ENCODE measurements at regions not wholly inside any gene's neighbourhood (a gene's known extent, or its start where the extent isn't known, plus 50 kb on each side); places are given as distances from the start of the nearest gene placed in this dataset.

DNA sequence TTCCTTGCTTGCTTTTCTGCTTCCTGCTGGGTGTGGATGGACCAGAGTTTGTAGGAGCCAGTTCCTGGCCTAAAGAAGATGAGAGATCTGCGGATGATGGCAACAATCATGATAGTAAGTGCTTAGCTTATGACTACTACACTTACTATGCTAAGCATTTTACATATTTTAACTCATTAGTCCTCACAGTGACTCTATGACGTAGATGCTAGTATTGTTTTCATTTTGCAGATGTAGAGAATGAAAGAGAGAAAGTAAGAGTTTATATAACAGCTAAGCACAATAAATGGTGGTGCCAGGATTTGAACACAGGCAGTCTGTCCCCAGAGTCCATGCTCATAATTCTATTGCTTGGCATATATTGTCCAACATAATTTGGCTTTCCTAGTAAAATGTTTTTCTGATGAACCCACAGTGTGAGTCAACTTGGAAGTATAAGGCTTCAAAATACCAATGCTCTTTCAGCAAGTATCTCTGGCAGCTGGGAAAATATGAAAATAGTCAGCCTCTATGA lies 363.2 kb upstream of the DDHD1 start:
- peak; percentile 78 for DNase-seq (ENCODE audit: low read depth)

DNA sequence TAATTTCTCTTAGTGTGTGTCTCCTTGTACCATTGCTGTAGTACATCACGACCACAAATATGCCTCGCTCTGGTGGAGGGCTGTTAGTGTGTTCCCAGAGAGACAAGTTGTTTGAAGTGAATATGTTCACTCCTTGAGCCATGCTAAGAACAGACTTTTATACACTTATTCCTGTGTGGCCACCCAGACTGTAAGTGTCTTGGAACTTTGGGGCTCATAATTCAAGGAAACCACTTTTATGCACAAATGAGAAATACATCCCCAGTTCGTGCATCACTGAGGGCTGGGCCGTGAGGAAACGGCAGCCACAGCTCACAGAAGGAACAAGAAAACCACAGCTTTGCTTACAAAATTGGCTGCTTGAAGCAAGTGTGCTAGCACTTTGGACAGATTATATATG lies 362.2 kb upstream of the DDHD1 start:
- DNase-seq (ENCODE audit: low read depth), result no peak

DNA sequence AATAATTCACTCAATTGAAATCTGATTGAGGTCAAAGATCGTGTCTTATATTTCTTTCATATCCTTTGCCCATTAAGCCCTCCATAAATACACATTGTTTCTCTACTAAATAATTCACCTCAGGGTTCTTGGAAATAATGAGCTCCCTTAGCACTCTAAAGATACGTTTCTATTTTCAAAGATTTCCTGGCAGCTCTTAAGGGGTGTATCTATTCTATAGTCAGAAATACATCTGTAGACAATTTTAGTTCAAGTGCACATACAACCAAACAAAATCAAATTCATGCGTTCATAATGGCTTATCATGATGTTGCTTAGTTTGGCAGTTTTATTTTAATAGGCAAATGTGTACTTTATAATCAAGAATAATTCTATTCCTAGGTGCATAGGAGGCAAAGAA lies 361.1 kb upstream of the DDHD1 start:
- DNase-seq (ENCODE audit: low read depth), result no peak

DNA sequence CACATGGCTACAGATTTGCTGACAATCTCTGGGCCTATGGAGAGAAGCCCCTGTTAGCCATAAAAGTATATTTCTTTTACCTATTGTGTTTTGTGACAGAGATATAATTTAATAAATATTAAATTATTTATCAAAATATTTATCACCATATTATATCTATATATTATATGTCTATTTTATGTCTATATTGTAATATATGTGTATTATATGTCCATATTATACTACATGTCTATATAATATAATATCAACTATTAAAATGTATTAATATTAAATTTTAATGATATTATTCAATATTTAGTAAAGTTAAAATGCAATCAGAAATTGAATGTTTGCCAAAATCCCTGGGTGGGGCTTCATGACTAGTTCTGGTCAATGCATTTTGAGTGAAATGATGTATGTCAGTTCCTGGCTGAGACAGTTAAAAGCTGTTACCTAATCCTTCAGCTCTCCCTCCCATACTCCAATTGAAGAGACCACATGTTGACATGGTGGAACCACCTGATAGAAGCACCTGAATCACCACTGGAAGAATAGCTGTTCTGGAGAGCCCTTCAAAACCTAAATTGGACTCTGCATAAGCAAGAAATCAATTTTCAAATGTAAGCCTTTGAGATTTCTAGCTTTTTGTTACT lies 357.3 kb upstream of the DDHD1 start:
- no peak for DNase-seq (ENCODE audit: low read depth)

DNA sequence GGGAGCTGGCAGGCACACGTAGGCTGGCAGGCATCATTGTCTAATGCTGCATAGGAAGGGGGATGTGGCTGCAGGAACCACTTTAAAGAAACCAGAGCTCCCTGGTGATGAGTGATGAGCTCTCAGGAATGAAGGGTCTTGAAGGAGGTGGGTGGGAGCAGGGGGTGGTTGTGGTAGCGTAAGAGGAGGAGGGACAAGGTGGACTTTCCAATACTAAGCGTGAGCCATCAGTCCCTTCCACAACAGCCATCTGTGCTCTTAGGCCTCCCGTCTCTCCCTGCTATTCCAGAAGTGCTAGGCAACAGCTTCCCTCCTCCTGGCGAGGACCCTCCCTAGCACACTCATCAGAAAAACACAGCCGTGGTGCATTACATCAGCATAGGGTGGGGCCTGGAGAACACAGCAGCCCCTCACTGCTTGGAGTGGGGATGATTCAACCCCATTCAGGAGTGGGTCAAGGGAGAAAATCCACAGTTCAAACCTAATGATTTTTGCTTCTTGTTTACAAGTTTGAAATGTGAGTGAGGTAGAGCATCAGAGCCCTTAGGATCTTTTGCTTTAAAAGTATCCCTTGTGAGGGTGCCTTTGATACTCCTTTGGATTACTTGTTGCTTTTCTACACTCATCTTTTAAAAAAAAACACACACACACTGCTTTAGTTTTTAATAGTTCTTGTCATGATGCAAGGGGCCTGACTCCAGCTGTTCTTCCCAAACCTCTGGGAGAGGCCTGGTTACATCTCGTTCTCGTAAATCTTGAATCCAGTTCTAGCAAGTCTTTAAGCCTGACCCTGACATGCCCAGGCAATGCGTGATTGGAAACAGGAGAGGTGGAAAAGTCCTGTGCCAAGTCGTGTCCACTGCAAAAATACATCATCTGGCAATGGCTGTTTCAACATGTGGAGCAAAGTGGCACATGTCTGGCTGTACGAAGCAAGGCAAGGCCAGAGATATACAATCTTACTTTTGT lies 356.4 kb upstream of the DDHD1 start:
- peak; percentile 93 for DNase-seq (ENCODE audit: low read depth)

DNA sequence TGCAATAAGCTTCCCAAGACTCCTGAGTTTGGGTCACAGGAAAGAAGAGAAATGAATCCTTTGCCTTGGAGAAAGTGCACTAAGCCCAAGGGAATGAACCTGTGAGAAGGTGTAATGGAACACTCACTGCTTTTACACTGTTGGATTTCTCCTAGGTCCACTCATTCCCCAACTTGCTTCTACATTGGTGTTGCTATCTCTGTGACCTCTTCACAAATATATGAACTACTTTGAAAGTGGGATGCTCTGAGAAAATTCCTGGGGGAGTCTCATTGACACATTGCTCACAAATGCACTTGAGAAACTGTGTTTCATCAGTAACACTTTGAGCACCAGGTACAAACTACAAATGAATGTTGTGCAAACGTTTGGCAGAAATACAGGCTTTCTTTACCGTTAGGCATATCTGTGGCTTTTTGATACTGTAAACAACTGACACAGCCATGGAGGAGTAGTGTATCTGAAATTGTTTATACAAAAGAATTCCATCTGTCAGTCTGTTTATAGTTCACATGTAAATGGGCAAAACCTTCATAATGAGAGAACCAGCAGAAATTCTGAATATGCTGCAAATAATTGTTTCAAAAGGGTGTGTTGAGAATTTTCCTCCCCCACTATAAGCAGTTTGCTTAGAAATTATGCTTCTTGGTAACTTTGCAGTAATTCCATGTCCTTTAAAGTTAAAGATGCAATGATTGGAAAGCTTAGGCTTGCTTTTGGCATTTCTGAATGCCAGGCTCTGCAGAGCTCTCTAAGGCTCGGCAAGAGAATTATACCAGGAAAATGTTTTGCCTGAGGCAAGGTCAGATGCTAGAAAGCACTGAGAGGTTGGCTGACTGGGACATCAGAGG lies 348.5 kb upstream of the DDHD1 start:
- DNase-seq (ENCODE audit: low read depth), result peak; percentile 50

DNA sequence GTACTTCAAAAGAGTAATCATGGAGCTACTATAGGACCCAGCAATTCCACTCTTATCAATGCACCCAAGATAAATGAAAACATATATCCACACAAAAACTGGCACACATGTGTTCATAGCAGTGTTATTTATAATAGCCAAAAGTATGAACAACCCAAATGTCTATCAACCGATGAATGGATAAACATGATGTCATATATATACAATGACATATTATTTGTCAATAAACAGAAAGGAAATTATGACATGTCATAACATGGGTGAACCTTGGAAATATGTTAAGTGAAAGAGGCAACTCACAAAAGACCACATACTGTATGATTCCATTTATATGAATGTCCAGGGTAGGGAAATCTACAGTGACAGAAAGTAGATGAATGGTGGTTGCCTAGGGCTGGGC lies 347.1 kb upstream of the DDHD1 start:
- no peak for DNase-seq (ENCODE audit: low read depth)

DNA sequence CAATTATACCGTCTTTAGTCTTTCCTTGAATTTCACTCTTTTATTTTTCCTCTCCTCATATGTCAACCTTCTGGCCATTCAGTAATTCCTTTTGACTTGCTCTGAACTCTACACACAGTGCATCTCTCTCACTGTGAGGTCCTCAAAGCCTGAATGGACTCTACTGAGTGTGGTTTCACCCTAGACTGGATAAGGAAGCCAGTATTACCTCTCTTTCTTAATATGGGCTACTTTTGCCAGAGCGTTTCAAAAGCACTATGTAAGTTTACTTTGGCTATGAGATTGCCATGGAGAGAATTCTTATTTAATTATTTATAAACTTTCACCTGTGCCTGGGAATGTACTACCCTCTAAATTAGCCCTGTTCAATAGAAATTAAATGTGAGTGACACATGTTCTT lies 343.5 kb upstream of the DDHD1 start:
- no peak for DNase-seq (ENCODE audit: low read depth)

DNA sequence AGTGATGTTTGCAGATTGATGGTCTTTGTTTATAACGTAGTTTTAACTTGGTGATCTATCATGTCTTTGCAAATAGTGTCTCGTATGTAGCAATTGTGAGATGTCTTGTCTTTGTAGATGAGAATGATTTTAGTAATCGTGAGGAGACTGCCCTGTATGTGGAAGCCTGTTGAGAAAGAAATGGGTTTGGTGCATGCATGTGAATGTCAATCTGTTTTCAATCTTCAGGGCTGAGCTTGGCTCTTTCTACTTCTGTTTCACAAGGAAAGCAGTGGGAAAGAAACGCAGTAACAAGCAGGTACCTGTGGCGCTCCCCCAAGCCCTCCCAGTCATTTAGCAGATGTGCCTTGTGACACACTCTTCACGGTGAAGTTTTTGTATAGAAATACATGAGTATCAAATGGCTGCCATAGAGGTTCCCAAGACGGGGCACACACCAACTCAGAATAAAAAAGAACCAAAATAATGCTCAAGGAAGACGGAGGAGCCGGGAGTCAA lies 342.8 kb upstream of the DDHD1 start:
- DNase-seq (ENCODE audit: low read depth), result no peak

DNA sequence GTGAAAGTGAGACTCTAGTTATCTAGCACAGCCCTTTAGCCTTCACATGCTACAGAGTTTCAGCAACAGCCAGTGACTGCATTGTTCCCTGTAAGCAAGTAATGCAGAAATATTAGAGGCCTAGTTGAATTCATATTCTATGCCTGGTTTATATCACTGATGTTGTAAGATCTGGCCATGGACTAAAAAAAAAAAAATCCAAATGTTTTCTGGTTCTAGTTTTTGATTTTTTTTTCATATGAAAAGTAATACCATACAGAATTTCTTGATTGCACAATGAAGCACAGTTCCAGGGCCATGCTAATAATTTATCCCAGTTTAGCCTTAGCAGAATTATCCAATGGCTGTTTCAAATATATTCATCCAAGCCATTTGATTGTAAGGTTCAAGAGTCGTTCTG lies 341.5 kb upstream of the DDHD1 start:
- DNase-seq (ENCODE audit: low read depth), result no peak

DNA sequence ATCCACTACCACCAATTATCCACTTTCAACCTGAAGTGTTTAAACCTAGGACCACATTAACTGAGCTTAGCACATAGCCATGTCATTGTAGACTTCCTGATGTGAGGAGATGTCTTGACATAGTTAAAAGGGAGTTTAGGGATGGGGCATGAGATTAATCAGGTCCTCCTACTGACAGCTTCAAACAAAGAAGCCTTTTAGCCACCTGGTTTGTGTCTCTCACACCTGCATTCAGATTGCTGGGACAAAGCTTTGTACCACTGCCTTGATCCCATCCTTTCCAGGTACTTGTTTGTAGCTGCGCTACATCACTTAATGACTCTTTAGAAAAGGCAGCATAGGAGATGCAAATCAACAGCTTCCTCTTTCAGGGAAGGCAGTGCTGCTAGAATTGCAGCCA lies 340.7 kb upstream of the DDHD1 start:
- no peak for DNase-seq (ENCODE audit: low read depth)

DNA sequence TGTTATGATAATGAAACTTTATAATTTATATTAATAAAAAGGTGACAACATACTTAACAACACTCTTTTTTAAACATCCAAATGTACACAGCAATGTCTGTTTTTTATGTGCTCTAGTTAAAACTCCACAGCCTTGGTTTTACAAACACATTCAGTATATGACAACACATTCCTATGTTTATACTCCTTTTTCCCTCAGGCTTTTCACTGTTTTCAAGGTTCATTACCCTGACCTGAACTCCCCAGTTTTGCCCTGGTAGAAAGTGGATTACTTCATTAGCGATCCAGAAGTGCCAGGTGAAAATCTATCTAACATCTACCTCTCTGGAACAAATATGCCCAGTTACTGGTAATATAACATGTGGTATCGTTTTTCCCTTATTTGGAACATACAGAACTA lies 340.2 kb upstream of the DDHD1 start:
- DNase-seq (ENCODE audit: low read depth), result no peak

DNA sequence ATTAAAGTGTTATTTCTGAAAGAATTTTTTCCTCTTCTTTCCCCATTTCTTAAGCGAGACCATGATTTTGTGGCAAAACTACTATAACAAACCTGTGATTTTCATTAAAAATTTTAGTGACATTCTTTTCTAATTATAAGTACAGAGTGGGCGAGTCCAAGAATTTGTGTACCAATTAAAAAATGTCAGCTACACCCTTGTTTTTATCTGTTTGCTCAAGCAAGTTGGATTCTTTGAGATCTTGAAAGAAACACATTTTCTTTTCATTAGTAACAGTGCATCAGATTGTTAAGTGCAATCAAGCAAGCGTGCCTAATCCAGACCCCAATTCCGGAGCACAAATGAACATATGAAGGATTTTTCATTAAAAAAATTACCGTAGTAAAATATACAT lies 338.8 kb upstream of the DDHD1 start:
- no peak for DNase-seq (ENCODE audit: low read depth)

DNA sequence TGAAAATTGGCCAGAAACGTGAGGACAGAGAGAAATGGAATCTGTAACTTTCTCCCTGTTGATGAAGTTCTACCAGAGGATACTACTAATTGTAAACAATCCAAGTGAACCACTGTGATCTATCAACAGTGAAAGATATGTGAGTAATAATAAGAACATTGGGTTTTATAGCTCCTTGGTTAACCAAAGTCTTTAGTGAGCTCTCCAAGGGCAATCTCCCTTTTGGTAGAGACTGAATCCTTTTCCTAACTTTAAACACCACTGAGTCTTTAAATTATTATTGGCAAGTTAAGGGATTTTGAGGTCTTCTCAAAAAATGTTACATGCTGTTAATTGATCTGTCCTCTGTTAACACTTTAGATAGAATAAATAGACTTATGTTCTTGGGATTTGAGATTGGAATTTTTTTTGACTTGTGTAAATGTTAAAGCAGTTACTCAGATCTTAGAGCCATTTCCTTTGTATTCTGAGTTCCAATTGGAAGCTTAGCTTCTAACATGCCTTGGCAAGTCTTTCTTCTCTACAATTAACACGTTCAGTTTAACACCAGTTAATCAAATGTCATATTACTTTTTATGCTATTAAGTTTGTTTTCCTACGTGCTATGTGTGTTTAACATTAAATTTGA lies 338.2 kb upstream of the DDHD1 start:
- DNase-seq (ENCODE audit: low read depth), result no peak

DNA sequence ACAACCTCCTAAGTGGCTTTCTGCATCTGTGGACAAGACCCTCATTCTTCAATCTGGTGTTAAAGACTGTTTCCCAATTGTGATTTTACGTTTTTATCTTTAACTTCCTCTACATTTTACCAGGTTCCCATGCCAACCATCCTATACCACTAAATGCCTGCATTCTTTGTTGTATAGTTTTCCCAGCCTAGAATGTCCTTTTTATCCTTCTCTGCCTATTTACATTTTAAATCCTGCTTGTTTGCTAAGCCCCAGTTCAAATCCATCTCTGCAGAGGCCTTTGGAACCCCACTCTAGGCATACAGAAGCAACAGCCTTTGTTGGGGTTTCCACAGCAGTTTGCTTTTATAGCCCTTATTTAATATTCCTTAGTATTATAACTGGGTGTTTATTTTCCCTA lies 325.1 kb upstream of the DDHD1 start:
- no peak for DNase-seq (ENCODE audit: low read depth)

DNA sequence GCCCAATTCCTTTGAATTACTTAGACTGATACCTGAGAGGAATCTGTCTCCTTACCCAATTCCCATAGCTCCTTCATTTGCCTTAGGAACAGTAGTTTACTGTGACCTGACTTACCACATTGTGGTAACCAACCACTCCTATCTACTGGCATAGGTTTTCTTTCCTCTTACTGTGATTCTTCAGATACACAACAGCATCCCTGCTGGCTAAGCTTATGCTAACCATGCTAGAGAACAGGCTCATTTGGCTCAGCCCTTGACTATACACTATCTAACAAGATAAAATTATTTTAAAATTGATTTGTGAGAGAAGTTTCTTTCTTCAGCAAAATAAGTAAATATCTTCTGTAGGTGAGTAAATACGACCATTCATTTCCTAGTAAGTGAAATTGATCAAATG lies 320.4 kb upstream of the DDHD1 start:
- no peak for DNase-seq (ENCODE audit: low read depth)

DNA sequence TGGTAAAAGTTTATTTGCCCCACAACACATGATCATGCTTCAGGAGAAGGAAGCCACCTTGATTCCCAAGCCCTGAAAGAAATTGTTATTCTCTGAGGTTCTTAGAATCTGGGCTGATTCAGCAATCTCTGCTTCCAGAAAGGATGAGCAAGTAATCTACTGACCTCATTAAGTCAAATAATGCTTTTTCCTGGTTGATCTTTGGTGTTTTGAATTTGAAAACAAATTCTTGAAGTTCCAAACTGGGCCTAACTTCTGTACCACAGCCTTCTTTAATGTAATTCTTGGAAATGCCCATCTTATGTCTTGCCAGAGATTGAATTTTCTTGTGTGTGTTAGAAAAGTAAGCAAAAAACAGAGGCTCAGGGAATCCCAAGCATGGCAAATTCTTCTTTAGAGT lies 319.2 kb upstream of the DDHD1 start:
- DNase-seq (ENCODE audit: low read depth), result no peak

DNA sequence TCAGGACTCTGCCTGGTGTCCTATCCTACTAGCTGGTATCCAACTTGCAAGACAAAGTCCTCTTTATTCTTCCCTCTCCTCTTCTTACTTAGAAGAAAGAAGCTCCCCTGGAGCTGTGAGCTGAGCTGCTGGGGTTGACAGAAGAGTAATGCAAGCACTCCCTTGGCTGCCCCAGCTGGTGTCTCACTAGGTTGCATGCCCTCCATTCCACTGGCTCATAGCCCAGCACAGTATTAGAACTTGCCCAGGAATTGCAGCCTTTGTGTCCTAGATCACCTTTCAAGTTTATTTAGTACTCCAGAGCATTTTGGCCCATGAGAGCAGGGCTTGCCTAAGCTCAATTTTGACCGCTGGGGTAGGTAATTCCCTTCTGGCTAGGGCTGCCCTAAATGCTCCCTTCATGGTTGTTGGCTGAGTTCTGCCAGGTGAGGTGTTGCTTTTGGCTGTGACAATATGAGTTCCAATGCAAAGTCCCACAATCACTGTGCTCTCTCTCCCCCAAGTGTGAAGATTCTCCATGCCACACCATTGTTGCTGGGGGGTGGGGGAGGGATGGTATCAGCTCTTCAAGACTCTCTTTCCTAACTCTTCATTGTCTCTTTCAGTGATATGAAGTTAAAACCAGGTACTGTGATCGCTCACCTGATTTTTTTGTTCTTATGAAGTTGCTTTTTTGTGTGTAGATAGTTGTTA lies 317.4 kb upstream of the DDHD1 start:
- DNase-seq (ENCODE audit: low read depth), result peak; percentile 23

DNA sequence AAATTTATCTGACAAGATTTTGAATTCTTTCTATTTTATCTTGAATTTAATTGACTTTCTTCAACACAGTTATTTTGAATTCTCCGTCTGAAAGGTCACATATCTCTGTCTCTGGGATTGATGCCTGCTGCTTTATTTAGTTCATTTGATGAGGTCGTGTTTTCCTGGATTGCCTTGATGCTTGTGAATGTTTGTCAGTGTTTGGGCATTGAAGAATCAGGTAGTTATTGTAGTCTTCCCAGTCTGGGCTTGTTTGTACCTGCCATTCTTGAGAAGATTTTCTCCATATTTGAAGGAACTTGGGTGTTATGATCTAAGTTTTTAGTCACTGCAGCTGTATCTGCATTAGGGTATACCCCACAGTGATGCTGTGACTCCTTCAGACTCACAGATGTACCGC lies 315.8 kb upstream of the DDHD1 start:
- no peak for DNase-seq (ENCODE audit: low read depth)

DNA sequence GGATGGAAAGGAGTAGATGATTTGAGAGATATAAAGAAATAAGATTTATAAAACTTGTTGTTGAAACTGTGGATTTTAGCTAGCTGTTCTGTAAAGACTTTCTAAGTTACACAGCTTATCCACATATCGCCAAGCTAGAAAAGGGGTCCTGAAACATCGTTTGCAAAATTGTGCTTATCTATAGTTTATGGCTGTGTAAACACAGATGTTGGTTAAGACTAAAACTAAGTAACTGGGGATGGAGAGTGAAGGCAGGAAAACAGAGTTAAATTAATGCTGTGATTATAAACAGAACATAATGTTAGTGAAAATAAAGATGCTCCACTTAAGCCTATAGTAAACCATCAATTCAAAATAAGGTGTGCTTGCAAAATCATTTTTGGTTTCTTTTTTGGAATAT lies 311.3 kb upstream of the DDHD1 start:
- no peak for DNase-seq (ENCODE audit: low read depth)
